NCI-H774 (cell line): ENCODE measurements at regions not wholly inside any gene's neighbourhood (a gene's known extent, or its start where the extent isn't known, plus 50 kb on each side); places are given as distances from the start of the nearest gene placed in this dataset.

Experiments used
- DNase-seq: peaks from one replicate; lab custom pipeline; 2025; lab: John Stamatoyannopoulos, UW

DNA sequence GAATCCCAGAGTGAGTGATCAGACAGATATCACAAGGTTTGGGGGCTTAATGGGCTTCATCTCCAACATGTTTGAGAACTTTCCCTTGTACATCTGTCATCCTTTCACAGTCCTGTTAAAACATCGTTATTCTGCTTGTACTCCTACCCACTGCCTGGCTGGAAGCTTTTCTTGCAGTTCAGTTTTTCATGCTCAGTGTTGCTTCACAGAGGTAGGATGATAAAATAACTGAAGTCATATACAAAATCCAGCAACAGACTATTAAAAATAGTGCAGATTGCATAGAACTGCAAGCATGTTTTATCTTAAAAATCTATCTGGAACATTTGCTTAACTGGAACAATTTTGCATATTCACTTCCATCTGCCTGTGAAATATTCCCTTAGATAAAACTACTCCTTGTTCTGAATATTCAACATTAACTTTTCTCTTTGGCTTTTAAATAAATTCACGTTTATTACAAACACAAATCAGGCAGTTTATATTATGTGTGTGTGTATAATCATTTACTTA is 579.6 kb upstream of the IGFBP7 start:
- DNase-seq: no peak

DNA sequence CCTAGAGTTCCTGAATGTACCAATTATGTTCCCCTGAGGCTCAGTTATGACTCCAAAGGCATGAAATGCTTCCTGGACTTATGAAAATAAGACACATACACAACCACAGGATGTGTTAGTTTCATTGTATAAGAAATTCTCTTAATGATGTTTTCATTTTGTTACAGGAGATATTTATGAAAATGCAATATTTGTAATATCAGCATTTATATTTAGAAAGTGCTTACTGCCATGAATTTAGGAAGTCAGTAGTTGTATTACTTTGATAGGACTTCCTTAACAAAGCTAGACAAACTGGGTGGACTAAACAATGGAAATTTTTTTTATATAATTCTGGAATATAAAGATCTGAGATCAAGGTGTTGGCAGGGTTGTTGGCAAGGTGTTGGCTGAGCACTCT is 572.1 kb upstream of the IGFBP7 start:
- no peak for DNase-seq

DNA sequence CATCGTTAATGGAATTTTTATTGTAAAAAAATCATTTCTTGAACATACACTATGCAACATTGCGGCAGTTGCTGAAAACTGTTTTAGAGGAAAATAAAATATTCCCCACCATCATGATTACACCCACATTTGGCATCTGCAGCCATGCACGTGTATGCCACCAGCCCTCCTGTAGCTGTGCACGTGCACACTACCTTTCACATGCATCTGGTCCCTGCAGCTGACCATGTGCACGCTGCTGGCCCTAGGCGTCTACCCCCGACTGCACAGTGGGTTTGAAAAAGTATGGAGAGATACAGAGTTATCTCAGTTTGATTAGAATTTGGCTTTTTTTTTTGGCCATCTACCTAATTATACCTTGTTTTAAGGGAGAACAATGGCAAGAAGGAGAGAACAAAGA is 569.8 kb upstream of the IGFBP7 start:
- no peak for DNase-seq

DNA sequence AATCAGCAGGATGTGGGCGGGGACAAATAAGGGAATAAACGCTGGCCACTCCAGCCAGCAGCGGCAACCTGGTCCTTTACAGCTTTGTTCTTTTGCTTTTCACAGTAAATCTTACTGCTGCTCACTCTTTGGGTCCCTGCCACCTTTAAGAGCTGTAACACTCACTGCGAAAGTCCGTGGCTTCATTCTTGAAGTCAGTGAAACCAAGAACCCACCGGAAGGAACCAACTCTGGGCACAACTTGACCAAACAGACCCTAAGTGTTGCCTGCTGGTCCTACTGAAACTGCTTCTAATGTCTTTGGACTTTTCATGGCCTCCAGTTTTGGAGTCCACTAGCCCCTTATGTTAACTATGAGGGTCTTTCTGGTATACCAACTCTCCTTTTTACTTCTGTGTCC is 566.2 kb upstream of the IGFBP7 start:
- DNase-seq: no peak

DNA sequence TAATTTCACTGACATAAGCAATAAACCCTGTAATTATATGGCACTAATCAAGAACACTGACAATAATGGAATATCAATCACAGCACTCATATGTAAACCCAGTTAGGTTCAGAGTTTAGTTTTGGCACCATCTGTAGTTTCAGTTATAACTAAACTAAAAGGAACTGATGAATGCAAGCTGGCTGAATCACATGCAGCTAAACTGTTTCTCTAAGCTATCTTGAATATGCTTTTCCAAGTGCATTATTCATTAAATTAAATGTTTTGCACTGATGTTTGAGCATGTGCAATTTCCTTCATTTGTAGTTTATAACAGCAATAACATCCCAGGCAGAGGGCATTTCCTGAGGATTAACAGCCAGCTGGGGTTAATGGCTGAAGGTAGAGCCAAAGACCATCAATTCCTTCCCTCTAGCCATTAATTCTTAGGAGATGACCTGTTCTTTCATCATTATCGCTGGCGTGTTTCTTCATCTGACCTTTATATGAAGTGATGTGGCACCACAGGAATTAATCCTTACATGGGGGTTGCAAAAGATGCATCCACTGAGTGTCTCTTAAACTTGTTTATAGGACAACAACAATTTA is 562.8 kb upstream of the IGFBP7 start:
- DNase-seq: no peak

DNA sequence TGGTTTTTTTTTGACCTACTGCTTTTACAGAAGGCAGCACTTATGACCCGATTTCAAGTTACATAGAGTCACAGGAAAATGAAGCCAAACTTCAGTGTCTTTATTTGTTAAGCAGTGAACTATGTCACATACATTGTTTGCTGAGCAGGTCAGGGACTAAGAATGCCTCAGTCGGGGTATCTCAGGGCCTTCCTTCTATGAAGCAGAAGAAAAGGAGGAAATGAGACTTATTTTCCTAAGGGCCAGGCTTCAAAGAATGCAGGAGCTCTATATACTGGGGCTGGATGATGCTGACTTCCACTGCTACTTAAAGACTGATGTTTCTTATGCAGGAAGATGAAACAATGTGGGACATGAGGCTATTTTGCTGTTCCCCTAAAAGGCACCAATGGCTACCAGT is 558.4 kb upstream of the IGFBP7 start:
- no peak for DNase-seq

DNA sequence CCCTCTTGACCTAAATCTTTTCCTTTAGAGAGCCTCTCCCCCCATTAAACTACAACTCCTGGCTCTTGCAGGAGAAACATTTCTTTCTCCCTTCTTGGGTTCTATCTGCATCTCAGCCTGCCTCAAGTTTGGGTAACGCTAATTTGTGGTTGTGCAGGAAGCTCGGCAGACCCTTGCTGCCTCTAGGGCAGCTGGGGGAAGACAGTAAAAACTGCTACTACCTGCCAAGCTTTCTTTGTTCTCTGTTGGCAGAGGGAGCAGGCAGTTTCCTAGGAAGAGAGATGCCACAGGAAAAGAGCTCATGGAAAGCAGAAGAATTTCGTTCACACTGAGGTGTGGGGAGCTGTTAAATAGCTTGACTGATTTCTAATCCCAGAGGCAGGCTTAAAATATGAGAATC is 555.6 kb upstream of the IGFBP7 start:
- DNase-seq: no peak

DNA sequence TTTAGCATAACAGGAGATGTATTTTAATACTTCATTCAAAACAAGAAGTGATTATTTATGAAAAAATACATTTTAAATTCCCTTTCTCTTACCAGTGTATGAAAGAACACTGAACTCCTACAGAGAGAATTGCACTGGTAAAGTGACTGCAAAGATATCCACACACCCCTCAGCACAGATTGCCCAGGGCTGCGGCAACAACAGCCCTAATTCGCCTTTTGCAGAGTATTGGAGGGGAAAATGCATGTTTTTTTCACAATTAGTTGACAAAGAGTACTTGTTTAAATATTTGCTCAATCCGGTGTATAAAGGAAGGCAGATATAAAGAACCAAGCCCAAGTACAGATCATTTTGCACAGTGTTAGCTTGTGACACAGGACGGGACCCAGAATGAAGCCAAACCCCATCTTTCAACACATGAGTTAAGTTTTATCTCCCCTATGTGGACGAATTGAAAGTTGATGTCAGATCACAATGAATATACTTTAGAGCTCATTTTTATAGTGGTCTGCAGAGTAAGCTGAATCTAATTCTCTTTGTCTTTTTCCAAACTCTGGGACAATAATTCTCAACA is 551.4 kb upstream of the IGFBP7 start:
- DNase-seq: no peak

DNA sequence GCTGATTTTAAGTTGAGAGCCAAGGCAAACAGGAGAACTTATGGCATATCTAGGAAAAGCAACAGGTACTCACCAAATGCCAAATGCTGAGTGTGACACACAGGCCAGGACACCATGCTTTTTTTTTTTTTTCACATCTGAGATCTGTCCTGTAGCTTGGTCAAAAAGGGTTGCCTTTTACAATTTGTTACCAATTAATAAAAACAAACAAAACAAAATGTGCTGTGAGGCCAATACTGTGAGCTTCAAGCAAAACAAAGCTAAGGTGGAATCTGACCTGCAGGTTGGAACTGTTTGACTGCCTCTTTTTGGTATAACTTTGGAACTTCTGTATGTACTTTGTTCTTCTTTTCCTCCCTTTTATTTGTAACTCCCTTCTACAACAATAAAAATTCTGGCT is 548.5 kb upstream of the IGFBP7 start:
- DNase-seq: no peak

DNA sequence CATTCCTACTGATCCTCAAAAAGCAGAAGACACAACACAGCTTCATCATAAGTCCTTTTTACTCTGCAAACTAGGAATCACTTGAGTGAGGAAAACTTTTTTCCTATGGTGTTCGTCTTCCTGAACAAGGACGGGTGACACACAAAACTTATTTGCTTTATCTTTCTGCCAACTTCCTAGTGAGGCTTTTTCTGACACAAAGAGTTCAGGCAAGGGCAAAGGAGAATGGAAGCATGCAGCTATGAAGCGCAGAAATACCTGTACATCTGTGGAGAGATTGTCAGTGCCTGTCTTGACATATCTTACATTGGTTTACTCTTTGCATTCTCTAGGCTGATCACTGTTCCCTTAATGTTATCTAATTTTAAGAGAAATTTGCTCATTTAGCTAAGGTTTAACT is 548.0 kb upstream of the IGFBP7 start:
- DNase-seq: no peak

DNA sequence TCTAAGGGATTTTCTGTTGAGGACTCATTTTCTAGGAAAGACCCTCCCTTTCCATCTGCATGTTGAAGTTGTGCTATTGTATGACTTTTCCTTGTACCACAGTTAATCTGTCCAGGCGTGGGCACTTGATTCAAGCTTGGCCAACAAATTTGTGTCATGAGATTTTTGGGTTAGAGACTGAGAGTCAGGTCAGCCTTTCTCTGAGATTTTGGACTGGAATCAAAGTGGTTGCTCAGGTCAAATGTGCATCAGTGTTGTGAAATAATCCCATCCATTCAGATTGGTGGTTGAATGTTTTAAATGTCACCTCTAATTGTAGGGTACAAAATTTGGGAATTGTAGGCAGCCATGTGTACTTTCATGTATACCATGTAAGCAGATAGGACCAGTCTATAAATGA is 545.2 kb upstream of the IGFBP7 start:
- DNase-seq: no peak

DNA sequence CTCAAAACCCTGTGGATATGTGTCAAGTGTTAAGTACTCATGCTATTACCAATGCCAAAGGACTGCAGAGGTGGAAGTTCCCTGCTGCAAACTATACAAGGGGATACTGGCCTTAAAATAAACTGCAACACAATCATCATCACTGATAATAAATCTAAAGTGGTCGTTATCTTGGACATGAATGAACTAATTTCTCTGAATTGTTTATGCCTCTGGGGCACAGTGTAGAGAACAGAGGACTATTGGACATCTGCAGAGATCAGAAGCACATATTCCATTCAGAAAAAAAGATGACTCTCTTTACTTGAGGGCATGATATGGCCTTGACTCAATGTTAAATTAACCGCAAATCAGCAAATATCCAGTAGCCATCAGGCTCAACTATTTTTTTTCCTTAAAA is 542.6 kb upstream of the IGFBP7 start:
- no peak for DNase-seq

DNA sequence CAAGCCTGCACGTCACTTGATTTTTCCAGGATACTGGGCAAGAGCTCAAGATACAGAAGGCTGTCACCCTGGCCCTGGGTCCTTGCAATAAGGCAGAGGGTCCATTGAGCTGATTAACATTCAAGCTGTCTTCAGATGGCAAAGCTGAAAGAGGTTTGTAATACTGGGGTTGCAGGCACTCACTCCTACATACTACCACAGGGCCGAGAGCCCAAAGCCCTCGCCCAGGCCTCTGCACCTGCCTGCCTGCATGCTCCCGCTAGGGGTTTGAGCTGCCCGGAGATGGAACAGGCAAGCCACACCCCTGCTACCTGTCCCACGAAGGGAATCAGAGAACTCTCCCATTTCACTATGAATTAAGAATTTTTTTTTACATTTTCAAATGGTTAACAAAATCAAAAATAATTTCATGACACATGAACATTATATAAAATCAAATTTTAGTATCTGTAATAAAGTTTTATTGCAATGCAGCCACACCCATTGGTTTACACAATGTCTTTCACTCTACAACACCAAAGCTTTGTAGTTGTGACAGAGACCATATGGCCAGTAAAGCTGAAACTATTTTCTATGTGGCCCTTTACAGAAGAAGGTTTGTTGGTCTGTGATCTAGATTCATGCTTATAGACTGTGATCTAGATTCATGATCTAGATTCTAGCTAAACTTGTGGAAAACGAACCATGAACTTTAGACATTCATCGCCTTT is 530.4 kb upstream of the IGFBP7 start:
- no peak for DNase-seq

DNA sequence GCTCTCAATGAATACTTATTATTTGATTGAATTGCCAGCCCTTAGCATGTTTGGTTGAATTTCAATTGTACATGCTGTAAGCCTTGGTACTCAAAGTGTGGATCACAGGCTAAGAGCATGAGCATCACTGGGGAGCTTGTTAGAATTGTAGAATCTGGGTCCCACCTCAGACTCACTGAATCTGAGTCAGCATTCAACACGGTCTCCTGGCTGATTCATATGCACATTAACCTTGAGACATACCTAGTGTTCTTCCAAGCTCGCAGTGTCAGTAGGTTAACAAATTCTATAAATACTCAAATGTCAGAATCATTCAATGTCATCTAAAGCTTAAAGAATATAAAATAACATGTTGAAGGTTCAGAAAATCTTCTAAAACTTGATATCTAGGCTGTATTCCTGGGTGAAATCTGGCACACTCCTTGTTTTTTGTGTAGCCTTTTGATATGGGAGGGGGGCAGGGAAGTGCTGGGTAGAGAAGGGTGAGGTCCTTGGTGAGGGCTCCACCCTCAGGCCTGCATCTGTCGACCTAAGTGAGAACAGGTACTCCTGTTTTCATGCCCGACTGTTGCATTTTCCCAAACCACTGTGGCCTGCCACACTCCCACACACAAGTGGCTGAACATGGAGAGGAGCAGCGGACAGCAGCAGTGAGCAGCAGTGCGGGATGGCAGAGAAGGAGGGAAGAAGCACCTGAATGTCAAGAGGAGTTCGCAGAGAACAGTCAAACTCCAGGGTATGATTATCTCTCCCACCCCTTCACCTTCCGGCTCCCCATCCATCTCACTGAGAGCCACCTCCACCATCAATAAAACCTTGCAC is 529.6 kb upstream of the IGFBP7 start:
- no peak for DNase-seq

DNA sequence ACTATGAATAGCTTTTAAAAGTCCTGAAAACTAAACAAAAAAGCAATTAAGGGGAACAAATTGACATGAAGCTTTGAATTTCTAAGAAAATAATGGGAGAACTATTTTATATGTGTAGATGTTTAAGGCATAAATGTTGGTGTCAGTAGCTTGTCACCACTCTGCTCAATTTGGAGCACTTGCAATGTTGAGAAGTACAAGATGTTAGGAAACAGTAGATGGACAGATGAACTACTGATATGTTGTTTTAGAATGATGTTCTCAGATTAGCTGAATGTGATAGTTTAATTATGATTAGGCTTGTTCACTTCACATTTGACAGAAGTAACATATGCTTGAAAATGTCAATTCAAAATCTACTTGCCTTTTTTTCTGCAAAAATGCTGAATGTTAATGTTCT is 525.7 kb upstream of the IGFBP7 start:
- no peak for DNase-seq

DNA sequence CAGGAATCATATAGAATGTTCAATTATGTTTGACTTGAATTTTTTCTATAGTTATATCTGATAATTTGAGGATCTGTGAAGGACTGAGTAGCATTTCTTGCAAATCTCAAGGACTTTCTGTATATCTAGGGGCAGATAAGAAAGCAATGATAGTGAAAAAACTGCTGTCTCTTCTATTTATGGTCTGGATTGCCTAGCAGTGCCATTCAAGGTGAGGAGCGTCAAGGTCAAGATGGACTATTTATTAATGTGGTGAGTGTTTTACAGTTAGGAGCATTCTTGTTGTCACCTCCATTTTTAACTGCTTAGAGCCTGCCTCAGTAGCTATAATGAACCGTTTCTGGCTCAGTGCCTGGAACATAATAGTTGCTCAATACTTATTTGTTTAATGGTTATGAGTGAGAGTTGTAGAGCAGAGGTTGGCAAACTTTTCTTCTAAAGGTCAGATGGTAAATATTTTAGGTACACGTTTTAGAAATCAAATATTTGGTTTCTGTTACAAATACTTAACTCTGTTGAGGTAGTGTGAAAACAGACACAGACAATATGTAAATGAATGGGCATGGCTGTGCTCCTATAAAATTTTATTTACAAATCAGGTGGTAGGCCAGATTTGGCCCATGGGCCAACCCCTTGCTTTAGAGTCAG is 523.2 kb upstream of the IGFBP7 start:
- no peak for DNase-seq

DNA sequence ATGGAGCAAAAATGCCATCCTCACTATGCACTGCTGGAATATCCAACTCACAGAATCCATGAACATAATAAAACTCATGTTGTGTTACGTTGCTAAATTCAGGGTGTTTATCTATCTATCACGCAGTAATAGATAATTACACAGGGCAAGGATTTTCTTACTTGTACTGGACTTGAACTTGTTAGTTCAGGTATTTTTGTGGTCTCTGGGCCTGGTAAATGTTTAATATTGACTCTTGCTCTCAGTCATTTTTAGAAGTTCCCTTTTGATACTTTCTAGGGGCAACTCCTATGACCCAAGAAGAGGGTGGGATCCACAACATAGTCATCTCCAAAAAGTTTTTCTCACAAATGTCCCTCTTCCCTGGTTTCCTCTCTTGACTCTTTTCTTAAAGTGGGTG is 522.4 kb upstream of the IGFBP7 start:
- no peak for DNase-seq

DNA sequence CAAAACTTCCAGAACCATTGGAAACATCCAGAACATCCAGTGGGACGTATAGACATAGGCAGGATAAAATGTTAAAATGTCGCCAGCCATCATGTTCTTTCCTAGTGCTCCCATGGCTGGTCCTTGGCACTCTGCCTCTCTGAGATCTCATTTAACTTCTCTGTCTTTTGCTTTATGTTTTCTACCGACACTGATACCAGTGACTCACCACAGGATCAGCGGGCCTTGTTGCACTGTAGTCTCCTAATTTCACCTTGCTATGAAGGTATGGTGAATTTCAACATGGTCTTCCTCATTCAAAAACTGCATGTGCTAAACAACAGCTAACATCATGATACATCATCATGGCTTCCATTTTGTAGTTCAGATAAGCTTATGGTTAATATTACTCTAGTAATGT is 521.0 kb upstream of the IGFBP7 start:
- DNase-seq: no peak

DNA sequence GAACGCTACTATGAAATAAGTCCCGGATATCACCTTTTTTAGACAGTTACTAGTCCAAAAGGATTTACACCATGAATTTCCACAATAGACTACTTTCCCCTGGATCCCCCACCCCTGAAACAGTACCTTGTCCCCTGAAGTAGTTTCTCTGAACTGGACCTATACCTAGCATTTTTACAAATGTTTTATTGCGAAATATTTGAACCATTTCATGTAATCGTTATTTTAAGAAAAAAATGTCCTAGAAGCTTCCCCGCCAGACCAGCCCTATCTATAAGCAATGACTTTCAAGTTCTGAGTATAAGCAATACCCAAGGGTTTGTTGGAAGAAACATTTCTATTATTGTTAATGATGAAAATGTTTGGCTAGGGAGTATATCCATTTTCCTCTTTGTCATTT is 517.8 kb upstream of the IGFBP7 start:
- no peak for DNase-seq

DNA sequence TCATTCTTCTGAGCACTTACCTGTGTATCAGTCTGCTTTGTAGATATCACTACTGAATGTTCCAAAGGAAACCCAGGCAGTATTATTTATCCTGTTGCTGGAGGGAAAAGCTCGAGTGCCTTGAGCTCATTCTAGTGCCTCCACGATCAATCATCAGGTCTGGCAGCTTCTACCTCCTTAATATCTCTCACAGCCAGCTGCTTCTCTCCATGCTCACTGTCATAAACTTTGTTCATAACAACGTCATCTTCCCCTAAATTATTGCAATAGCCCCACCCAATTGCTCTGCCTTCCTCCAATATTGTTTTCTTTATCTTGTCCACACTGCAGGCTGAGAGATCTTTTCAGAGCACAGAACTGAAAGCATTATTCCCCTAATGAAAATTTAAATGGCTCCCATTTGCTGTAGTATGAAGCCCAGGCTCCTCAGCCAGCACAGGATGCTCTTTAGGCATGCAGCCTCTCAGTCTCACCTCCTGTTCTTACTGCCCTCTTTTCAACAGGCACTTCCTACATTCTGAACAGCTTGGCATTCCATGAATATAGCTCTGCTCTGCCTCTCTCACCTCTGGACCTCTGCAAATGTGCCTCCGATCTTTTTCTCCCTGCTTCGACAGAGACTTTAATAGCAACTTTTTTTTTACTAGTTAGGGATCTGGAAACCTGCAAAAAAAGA is 504.2 kb upstream of the IGFBP7 start:
- DNase-seq: no peak

DNA sequence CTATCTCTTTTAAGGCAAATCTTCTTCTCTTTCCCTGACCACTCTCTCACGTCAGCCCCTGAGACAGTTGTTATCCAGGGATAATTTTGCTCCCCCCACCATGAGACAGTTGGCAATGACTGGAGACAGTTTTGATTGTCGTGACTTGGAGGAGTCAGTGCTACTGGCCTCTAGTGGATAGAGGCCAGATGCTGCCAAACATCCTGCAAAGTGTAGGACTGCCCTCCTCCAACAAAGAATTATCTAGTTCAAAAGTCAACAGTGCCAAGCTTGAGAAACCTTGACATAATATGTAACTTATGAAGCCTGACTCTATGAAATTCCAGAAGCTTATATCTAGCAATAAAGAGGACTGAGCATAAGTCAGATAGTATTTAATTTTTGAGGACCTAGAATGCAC is 502.1 kb upstream of the IGFBP7 start:
- DNase-seq: no peak
